ENCODE measurements at regions not wholly inside any gene's neighbourhood (a gene's known extent, or its start where the extent isn't known, plus 50 kb on each side); places are given as distances from the start of the nearest gene placed in this dataset.
"Not testable (repeated sequence)": the region's sequence is repeated elsewhere in the genome, so short reads cannot be mapped to it uniquely, and the experiment has no call there.

DNA sequence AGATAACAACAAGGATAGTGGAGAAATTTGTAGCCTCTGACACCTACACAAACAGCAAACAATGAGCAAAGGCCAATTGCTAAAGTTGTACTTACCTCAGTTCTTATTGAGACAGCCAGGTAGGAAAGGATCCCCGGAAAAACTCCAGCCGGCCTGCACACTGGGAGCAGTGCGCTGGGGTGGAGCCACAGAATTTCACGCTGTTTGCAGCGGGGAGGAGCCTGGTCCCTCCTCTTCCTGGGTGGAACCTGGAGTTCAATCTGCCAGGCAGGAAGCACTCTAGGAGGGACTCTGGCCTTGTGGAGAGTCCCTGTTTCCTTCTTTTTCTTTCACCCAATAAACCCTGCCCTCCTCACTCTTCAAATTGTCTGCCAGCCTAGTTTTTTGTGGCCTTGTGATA lies 382.6 kb upstream of the TGIF2LX start:
- WGBS (ENCODE audit: insufficient coverage), result 40% methylated on average over 2 of the region's 5 CpGs
- not testable (repeated sequence) for H3K9me3 ChIP-seq (replicated peaks; ENCODE audit: control insufficient read depth, low read depth, low read length); H3K36me3 ChIP-seq (ENCODE audit: control insufficient read depth, insufficient read depth, low read length)

DNA sequence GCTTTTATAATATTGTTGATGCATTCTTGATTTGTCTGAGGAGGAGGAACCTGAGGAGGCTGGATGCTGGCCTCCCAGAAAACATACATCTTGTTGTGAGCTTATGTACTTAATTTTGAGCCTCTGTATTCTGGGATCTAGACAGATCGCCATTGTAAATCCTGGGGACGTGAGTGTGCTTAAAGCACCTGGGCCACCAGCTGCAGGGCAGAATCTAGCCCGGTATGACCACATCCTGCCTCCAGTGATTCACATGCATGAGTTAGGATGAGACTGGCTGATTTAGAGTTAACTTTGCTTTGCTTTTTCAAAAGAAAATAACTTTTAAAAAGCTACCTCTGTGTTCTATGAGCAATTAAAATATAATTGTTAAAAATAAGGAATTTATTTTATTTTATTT lies 364.6 kb upstream of the TGIF2LX start:
- not testable (repeated sequence) for H3K27ac ChIP-seq (ENCODE audit: low read length); DNase-seq; H3K4me3 ChIP-seq (ENCODE audit: low read length); H3K4me1 ChIP-seq (ENCODE audit: control insufficient read depth, insufficient read depth, low read length); H3K27me3 ChIP-seq (ENCODE audit: control insufficient read depth, insufficient read depth, low read length); H3K36me3 ChIP-seq (ENCODE audit: control insufficient read depth, insufficient read depth, low read length); H3K9me3 ChIP-seq (replicated peaks; ENCODE audit: control insufficient read depth, low read depth, low read length)
- no CpG with 5 or more reads among the region's 3 CpGs for WGBS (ENCODE audit: insufficient coverage)

More for the DNA sequence above, 382.6 kb upstream of the TGIF2LX start:
- H3K27ac ChIP-seq (ENCODE audit: low read length); H3K27me3 ChIP-seq (ENCODE audit: control insufficient read depth, insufficient read depth, low read length); H3K4me1 ChIP-seq (ENCODE audit: control insufficient read depth, insufficient read depth, low read length); H3K4me3 ChIP-seq (ENCODE audit: low read length); DNase-seq: not testable (repeated sequence)

DNA sequence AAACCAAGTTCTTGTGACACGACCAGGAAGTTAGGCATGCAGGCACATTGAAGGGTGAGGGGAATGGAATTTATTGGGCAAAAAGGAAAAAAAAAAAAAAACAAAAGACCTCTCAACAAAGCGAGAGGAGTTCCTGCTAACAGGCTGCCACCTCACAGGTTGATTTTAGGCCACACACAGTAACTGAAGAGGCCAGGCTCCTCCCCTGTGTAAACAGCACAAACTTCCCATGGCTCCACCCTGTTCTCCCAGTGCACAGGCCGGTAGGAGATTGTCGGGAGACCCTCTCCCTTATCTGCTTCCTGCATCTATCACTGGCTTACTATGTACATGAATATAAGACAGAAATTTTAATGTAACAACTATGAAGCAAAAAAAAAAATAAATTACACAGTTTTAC lies 359.6 kb upstream of the TGIF2LX start:
- H3K4me3 ChIP-seq (ENCODE audit: low read length); H3K9me3 ChIP-seq (replicated peaks; ENCODE audit: control insufficient read depth, low read depth, low read length); DNase-seq; H3K27ac ChIP-seq (ENCODE audit: low read length); H3K4me1 ChIP-seq (ENCODE audit: control insufficient read depth, insufficient read depth, low read length); H3K27me3 ChIP-seq (ENCODE audit: control insufficient read depth, insufficient read depth, low read length); H3K36me3 ChIP-seq (ENCODE audit: control insufficient read depth, insufficient read depth, low read length): not testable (repeated sequence)
- WGBS (ENCODE audit: insufficient coverage), result no CpG with 5 or more reads among the region's 4 CpGs

DNA sequence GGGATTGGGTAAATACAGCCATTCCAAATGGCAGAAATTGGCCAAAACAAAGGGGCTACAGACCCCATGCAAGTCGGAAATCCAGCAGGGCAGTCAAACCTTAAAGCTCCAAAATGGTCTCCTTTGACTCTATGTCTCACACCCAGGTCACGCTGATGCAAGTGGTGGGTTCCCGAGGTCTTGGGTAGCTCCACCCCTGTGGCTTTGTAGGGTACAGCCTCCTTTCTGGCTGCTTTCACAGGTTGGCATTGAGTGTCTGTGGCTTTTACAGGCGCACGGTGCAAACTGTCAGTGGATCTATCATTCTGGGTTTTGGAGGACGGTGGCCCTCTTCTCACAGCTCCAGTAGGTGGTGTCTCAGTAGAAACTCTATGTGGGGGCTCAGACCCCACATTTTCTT lies 358.6 kb upstream of the TGIF2LX start:
- H3K27ac ChIP-seq (ENCODE audit: low read length); H3K9me3 ChIP-seq (replicated peaks; ENCODE audit: control insufficient read depth, low read depth, low read length); H3K4me1 ChIP-seq (ENCODE audit: control insufficient read depth, insufficient read depth, low read length); H3K4me3 ChIP-seq (ENCODE audit: low read length); H3K36me3 ChIP-seq (ENCODE audit: control insufficient read depth, insufficient read depth, low read length); DNase-seq; H3K27me3 ChIP-seq (ENCODE audit: control insufficient read depth, insufficient read depth, low read length): not testable (repeated sequence)
- WGBS (ENCODE audit: insufficient coverage), result no CpG with 5 or more reads among the region's 6 CpGs

DNA sequence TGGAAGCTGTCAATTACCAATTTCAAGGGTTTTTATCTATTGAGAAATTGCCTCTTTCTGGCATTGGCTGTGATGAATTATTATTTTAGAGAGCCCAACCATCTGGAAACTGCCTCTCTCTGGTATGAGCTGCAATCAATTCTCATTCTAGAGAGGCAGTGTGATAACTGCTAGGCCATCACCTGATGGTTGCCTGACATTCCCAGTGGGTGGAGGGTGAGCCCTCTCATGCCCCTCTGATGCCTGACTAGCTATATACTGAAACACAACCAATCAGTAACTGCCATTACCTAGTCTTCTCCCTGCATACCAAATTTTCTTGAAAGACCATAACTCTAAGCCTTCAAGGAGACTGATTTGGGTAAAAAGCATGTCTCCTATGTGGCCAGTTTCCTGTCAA lies 353.9 kb upstream of the TGIF2LX start:
- H3K27me3 ChIP-seq (ENCODE audit: control insufficient read depth, insufficient read depth, low read length); H3K36me3 ChIP-seq (ENCODE audit: control insufficient read depth, insufficient read depth, low read length); H3K27ac ChIP-seq (ENCODE audit: low read length); H3K4me3 ChIP-seq (ENCODE audit: low read length); H3K4me1 ChIP-seq (ENCODE audit: control insufficient read depth, insufficient read depth, low read length); H3K9me3 ChIP-seq (replicated peaks; ENCODE audit: control insufficient read depth, low read depth, low read length); DNase-seq: not testable (repeated sequence)

DNA sequence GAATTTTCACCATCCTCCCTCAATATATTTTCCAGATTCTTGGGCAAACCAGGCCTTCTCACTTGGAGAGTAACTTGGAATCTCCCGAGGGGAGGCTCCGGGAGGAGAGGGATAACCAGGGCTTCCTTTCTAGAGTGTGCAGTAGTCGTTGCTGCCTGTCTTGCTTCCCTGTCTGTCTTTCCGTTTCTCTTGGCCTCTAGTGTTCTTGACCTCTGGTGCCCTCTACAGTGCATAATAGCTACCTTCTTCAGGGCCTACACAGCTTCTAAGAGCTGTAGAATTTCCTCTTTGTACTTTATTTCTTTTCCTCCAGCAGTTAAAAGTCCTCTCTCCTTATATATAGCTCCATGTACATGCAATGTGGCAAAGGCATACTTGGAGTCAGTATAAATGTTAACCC lies 339.8 kb upstream of the TGIF2LX start:
- H3K4me1 ChIP-seq (ENCODE audit: control insufficient read depth, insufficient read depth, low read length); H3K27me3 ChIP-seq (ENCODE audit: control insufficient read depth, insufficient read depth, low read length); DNase-seq; H3K27ac ChIP-seq (ENCODE audit: low read length); H3K9me3 ChIP-seq (replicated peaks; ENCODE audit: control insufficient read depth, low read depth, low read length); H3K36me3 ChIP-seq (ENCODE audit: control insufficient read depth, insufficient read depth, low read length); H3K4me3 ChIP-seq (ENCODE audit: low read length): not testable (repeated sequence)
- 53% methylated on average over 3 of the region's 4 CpGs for WGBS (ENCODE audit: insufficient coverage)

DNA sequence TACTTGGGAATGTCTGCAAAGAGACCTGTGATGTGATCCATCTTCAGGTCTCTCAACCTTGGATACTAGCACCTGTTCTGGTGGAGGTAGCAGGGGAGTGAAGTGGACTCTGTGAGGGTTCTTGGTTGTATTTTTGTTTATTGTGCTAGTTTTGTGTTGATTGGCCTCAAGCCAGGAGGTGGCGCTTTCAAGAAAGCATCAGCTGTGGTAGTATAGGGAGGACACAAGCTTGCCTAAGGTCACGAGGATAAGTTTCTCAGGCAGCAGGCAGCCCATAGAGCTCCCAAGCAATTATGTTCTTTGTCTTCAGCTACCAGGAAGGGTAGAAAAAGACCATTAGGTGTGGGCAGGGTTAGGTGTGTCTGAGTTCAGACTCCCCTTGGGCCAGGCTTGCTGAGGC lies 289.9 kb upstream of the TGIF2LX start:
- not testable (repeated sequence) for H3K27ac ChIP-seq (ENCODE audit: low read length); H3K9me3 ChIP-seq (replicated peaks; ENCODE audit: control insufficient read depth, low read depth, low read length); H3K4me3 ChIP-seq (ENCODE audit: low read length); H3K4me1 ChIP-seq (ENCODE audit: control insufficient read depth, insufficient read depth, low read length); H3K27me3 ChIP-seq (ENCODE audit: control insufficient read depth, insufficient read depth, low read length); DNase-seq; H3K36me3 ChIP-seq (ENCODE audit: control insufficient read depth, insufficient read depth, low read length)
- no CpG with 5 or more reads among the region's 2 CpGs for WGBS (ENCODE audit: insufficient coverage)

DNA sequence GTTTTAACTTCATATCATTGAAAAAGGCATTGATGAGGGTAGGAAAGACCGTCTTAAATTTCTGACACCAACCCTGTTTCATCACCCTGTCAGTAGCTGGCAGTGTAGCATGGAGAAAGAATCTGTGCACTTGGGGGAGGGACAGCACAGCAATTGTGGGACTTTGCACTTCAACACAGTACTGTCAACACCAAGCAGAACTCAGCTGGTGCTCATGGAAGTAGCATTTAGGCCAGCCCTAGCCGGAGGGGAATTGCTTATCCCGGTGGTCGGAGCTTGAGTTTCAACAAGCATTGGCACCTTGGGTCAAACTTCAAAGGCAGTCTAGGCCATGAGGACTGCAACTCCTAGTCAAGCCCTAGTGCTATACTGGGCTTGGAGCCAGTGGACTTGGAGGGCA lies 285.8 kb upstream of the TGIF2LX start:
- H3K4me1 ChIP-seq (ENCODE audit: control insufficient read depth, insufficient read depth, low read length), result not testable (repeated sequence)

DNA sequence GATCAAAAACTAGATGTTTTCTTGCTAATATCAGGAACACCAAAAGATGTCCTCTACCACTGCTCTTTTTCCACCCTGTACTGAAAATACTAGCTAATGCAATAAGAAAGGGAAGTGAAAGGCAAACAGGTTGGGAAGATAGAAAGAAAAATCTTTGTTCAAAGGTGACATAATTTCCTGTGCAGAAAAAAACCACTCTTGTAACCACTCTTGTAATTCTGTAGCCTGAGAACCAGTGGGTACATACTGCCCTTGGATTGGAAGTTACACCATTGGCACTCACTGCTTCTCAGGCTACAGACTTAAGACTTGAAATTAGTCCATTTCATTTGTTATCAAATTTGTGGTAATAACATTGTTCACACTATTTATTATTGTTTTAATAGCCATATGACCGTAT lies 263.0 kb upstream of the TGIF2LX start:
- DNase-seq; H3K36me3 ChIP-seq (ENCODE audit: control insufficient read depth, insufficient read depth, low read length): not testable (repeated sequence)
- WGBS (ENCODE audit: insufficient coverage), result no CpG with 5 or more reads among the region's 1 CpG

More for the DNA sequence above, 285.8 kb upstream of the TGIF2LX start:
- H3K4me3 ChIP-seq (ENCODE audit: low read length); H3K36me3 ChIP-seq (ENCODE audit: control insufficient read depth, insufficient read depth, low read length); H3K27me3 ChIP-seq (ENCODE audit: control insufficient read depth, insufficient read depth, low read length); H3K27ac ChIP-seq (ENCODE audit: low read length); DNase-seq; H3K9me3 ChIP-seq (replicated peaks; ENCODE audit: control insufficient read depth, low read depth, low read length): not testable (repeated sequence)
- no CpG with 5 or more reads among the region's 4 CpGs for WGBS (ENCODE audit: insufficient coverage)

DNA sequence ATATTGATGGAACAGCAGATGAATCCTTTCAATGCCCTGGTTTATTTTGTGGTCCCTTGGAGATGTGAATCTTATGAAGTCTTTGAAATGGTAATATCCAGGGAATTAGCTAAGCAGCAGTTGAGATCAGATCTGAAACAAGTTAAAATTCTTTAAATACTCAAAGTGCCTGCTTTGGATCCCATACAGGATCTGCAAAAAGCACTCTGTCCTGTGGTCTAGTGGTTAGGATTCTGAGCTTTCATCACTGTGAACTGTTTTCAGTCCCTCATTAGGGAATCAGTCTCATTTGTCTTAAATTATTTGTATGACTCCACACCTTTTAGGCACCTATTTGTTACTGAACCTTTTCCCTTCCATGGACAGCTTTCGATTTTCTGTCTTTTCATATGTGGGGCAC lies 215.2 kb upstream of the TGIF2LX start:
- not testable (repeated sequence) for H3K4me1 ChIP-seq (ENCODE audit: control insufficient read depth, insufficient read depth, low read length); H3K27ac ChIP-seq (ENCODE audit: low read length); H3K27me3 ChIP-seq (ENCODE audit: control insufficient read depth, insufficient read depth, low read length); H3K9me3 ChIP-seq (replicated peaks; ENCODE audit: control insufficient read depth, low read depth, low read length); DNase-seq; H3K4me3 ChIP-seq (ENCODE audit: low read length); H3K36me3 ChIP-seq (ENCODE audit: control insufficient read depth, insufficient read depth, low read length)
- WGBS (ENCODE audit: insufficient coverage), result no CpG with 5 or more reads among the region's 1 CpG

More for the DNA sequence above, 263.0 kb upstream of the TGIF2LX start:
- H3K4me1 ChIP-seq (ENCODE audit: control insufficient read depth, insufficient read depth, low read length); H3K27me3 ChIP-seq (ENCODE audit: control insufficient read depth, insufficient read depth, low read length); H3K9me3 ChIP-seq (replicated peaks; ENCODE audit: control insufficient read depth, low read depth, low read length); H3K27ac ChIP-seq (ENCODE audit: low read length); H3K4me3 ChIP-seq (ENCODE audit: low read length): not testable (repeated sequence)

DNA sequence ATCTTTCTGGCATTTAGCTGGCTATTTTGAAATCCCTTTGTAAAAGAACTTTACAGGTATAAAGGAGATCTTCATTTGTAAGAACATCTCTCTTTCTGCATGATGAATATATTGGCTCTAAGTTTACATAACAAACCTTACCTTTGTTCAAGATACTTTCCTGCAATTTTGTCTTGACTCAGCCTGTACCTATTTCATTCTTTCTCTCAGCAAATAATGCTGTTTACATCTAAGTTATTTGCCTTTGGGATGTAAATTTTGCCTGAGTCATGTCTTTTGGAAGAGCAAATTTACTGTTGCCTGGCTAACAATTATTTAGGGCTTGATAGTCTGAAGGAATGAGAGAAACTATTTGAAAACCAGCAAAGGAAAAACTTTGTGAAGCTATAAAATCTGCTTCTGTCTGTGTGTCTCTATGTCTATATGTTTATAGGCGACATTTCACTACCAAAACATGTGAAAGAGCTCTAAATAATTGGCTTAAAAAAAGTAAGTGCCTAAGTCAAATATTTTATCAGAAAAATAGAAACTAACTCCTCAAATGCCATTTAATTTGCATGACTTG lies 214.3 kb upstream of the TGIF2LX start:
- H3K4me1 ChIP-seq (ENCODE audit: control insufficient read depth, insufficient read depth, low read length); H3K27me3 ChIP-seq (ENCODE audit: control insufficient read depth, insufficient read depth, low read length); H3K36me3 ChIP-seq (ENCODE audit: control insufficient read depth, insufficient read depth, low read length); H3K9me3 ChIP-seq (replicated peaks; ENCODE audit: control insufficient read depth, low read depth, low read length); H3K4me3 ChIP-seq (ENCODE audit: low read length); DNase-seq; H3K27ac ChIP-seq (ENCODE audit: low read length): not testable (repeated sequence)
- WGBS (ENCODE audit: insufficient coverage), result no CpG with 5 or more reads among the region's 1 CpG
